HG03025 (cell line): ENCODE measurements at regions not wholly inside any gene's neighbourhood (a gene's known extent, or its start where the extent isn't known, plus 50 kb on each side); places are given as distances from the start of the nearest gene placed in this dataset.

Source experiments
- ATAC-seq: cut with Tn5 transposase; IDR thresholded peaks from one replicate; pipeline ENCODE4 v1.9.1; 2021; ENCODE audit warnings: mild to moderate bottlenecking, moderate library complexity; ENCODE audit not compliant: unreplicated experiment, low FRiP score

- ATAC-seq, result no peak
These were observed 500.1 kb upstream of the CFAP20DC start for GRCh38 chr3:59549962-59550361.

GRCh38 chr3:59547874-59548273 is 498.0 kb upstream of the CFAP20DC start:
- no peak for ATAC-seq

- ATAC-seq, result no peak
These were observed 496.7 kb upstream of the CFAP20DC start for GRCh38 chr3:59546522-59546921.

- ATAC-seq, result no peak
These were observed 495.5 kb upstream of the CFAP20DC start for GRCh38 chr3:59545374-59545773.

- ATAC-seq, result no peak
These were observed 492.5 kb upstream of the CFAP20DC start for GRCh38 chr3:59542276-59542675.

GRCh38 chr3:59540696-59541095 is 490.9 kb upstream of the CFAP20DC start:
- ATAC-seq, result peak; percentile 96

GRCh38 chr3:59540241-59540640 is 490.4 kb upstream of the CFAP20DC start:
- no peak for ATAC-seq

- ATAC-seq, result no peak
These were observed 489.1 kb upstream of the CFAP20DC start for GRCh38 chr3:59538753-59539432.

- no peak for ATAC-seq
These were observed 486.0 kb upstream of the CFAP20DC start for GRCh38 chr3:59535791-59536221.

- no peak for ATAC-seq
These were observed 482.2 kb upstream of the CFAP20DC start for GRCh38 chr3:59531994-59532393.

GRCh38 chr3:59531066-59531745 is 481.4 kb upstream of the CFAP20DC start:
- ATAC-seq, result no peak

- ATAC-seq, result no peak
These were observed 478.4 kb upstream of the CFAP20DC start for GRCh38 chr3:59528251-59528650.

- ATAC-seq, result no peak
These were observed 477.7 kb upstream of the CFAP20DC start for GRCh38 chr3:59527493-59527892.

- no peak for ATAC-seq
These were observed 477.2 kb upstream of the CFAP20DC start for GRCh38 chr3:59526999-59527398.

- no peak for ATAC-seq
These were observed 472.7 kb upstream of the CFAP20DC start for GRCh38 chr3:59522550-59522949.

- ATAC-seq, result no peak
These were observed 469.3 kb upstream of the CFAP20DC start for GRCh38 chr3:59519094-59519493.

GRCh38 chr3:59518283-59519055 is 468.6 kb upstream of the CFAP20DC start:
- ATAC-seq, result no peak

GRCh38 chr3:59517388-59517787 is 467.6 kb upstream of the CFAP20DC start:
- ATAC-seq, result no peak

GRCh38 chr3:59515966-59516365 is 466.1 kb upstream of the CFAP20DC start:
- ATAC-seq, result no peak

GRCh38 chr3:59514865-59515482 is 465.1 kb upstream of the CFAP20DC start:
- ATAC-seq, result no peak

- no peak for ATAC-seq
These were observed 463.7 kb upstream of the CFAP20DC start for GRCh38 chr3:59513570-59513969.
